ENCODE measurements at regions not wholly inside any gene's neighbourhood (a gene's known extent, or its start where the extent isn't known, plus 50 kb on each side); places are given as distances from the start of the nearest gene placed in this dataset.

DNA sequence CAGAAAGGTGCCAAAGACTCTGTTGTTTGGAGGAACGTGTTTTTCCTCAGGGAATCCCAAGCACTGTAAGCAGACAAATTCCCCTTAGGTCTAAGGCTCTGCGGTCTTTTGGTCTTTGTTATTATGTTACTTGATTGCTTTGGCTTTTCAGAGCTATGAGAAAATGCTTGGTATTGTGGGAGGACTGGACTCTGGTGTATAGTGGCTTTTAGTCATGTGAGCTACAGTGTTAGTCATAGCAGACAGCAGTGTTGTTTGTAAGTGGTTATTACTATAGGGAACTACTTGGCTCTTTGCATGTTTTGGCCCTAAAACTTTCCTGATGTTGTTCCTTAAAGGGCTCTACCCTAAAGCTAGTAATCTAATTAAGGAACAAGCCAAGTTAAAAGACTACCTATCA lies 956.2 kb upstream of the LRATD1 start:
- TF ChIP-seq, protein P1, sequence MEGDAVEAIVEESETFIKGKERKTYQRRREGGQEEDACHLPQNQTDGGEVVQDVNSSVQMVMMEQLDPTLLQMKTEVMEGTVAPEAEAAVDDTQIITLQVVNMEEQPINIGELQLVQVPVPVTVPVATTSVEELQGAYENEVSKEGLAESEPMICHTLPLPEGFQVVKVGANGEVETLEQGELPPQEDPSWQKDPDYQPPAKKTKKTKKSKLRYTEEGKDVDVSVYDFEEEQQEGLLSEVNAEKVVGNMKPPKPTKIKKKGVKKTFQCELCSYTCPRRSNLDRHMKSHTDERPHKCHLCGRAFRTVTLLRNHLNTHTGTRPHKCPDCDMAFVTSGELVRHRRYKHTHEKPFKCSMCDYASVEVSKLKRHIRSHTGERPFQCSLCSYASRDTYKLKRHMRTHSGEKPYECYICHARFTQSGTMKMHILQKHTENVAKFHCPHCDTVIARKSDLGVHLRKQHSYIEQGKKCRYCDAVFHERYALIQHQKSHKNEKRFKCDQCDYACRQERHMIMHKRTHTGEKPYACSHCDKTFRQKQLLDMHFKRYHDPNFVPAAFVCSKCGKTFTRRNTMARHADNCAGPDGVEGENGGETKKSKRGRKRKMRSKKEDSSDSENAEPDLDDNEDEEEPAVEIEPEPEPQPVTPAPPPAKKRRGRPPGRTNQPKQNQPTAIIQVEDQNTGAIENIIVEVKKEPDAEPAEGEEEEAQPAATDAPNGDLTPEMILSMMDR (IDR thresholded peaks at IDR 0.05; ENCODE audit: low read depth, low read length), result no peak
- H3K27ac ChIP-seq, result no peak overlapping the region
- no peaks in the 10 kb centered on the region for H3K27me3 ChIP-seq (ENCODE audit: insufficient read depth, low read depth, severe bottlenecking)
- H3K9me3 ChIP-seq (ENCODE audit: severe bottlenecking), result no peaks in the 10 kb centered on the region
- no peak for DNase-seq
- no peak overlapping the region for H3K4me3 ChIP-seq (ENCODE audit: low read depth, low read length)
- H3K36me3 ChIP-seq, result no peaks in the 10 kb centered on the region

DNA sequence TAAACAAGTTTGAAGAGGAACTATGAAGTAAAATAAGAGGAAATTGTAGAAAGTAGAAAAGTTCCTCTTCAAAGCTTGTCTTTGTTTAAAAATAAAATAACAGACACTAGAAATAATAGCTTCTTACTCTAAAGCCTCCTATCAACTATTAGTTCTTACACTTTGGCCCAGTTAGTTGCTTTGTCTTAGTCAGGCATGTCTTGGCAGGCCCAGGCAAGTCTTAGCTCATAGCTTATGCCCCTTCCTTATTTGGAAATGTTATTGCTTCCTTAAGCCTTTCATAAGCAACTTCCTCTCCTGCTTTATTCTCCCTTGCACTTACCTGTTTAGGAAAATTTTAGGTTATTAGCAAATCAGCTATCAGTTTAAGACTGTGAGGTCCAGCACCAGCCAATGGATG lies 950.6 kb upstream of the LRATD1 start:
- Histone ChIP-seq H3K27ac (no peak overlapping the region), H3K27me3 (ENCODE audit: insufficient read depth, low read depth, severe bottlenecking) (no peaks in the 10 kb centered on the region), H3K9me3 (ENCODE audit: severe bottlenecking) (peaks cover 6% of the 10 kb centered on the region), H3K36me3 (no peaks in the 10 kb centered on the region), H3K4me3 (ENCODE audit: low read depth, low read length) (no peak overlapping the region)
- TF ChIP-seq, protein P1 (IDR thresholded peaks at IDR 0.05; ENCODE audit: low read depth, low read length), result no peak
- peak; percentile 13 for DNase-seq

DNA sequence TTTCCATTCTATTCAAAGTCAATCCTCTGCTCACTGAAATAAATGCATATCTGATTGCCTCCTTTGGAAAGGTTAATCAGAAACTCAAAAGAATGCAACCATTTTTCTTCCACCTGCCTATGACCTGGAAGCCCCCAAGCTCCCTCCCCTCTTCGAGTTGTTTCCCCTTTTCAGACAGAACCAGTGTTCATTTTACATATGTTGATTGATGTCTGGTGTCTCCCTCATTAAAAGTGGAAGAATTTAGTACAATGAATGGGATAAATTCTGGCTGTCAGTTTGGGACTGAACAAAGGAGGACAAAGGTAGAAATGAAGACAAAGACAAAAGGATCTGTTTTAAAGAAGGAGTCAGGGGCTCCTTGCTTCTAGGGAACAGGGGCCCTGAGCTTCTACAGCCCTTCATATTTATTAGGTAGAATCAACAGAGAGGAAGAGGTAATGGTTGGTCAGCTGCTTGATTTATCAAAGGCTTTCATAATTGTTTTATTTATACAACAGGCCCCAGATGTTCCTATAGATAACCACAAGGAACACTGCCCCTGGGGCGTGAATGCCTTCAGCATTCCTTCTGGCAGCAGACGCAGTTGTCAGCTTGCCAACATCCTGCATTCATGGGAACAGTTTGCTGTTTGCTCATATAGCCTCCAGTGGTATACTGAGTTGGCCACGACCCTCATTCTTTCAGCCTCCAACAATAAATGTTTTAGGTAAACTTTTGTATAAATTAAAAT lies 949.8 kb upstream of the LRATD1 start:
- Histone ChIP-seq H3K36me3 (no peaks in the 10 kb centered on the region), H3K27ac (no peak overlapping the region), H3K4me3 (ENCODE audit: low read depth, low read length) (no peak overlapping the region), H3K9me3 (ENCODE audit: severe bottlenecking) (peaks cover 6% of the 10 kb centered on the region), H3K27me3 (ENCODE audit: insufficient read depth, low read depth, severe bottlenecking) (no peaks in the 10 kb centered on the region)
- TF ChIP-seq, protein P1 (IDR thresholded peaks at IDR 0.05; ENCODE audit: low read depth, low read length), result no peak
- DNase-seq, result no peak

DNA sequence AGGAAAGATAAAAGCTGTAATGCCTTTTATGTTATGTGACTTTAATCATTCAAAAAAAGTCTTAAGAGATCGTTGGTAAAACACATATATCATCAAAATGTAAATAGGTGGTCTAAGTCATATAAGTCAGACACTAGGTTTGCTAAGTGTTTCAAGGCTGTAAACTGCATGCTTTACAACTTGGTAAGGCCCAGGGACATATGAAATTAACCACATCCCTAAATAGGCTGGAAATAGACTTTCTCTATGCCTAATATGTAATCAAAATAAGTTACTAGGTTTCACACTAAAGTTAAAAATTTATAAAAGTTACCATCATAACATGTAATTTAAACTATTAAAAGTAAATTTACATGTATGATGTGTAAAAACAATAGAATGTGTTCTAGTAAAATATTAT lies 946.3 kb upstream of the LRATD1 start:
- no peaks in the 10 kb centered on the region for H3K36me3 ChIP-seq
- TF ChIP-seq, protein P1 (IDR thresholded peaks at IDR 0.05; ENCODE audit: low read depth, low read length), result no peak
- H3K27ac ChIP-seq, result no peak overlapping the region
- no peak overlapping the region for H3K4me3 ChIP-seq (ENCODE audit: low read depth, low read length)
- H3K27me3 ChIP-seq (ENCODE audit: insufficient read depth, low read depth, severe bottlenecking), result no peaks in the 10 kb centered on the region
- no peak for DNase-seq
- H3K9me3 ChIP-seq (ENCODE audit: severe bottlenecking), result peaks cover 8% of the 10 kb centered on the region

DNA sequence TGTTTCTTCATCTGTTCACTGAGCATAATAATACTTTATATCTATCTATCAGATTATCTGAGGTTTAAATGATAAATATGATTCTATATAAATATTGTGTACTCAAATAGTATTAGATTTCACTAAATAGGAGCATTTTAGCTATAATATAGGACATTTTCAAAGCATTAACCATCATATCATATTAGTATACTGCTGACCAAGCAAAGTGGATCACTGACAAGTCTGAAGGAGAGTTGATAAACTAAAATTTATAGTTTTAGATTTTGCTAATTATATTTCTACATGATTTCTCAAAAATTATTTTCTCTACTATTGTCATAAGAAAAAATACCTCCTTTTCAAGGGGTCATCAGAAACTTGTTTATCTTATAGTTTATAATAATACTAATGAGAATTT lies 937.8 kb upstream of the LRATD1 start:
- Histone ChIP-seq H3K9me3 (ENCODE audit: severe bottlenecking) (no peaks in the 10 kb centered on the region), H3K27me3 (ENCODE audit: insufficient read depth, low read depth, severe bottlenecking) (no peaks in the 10 kb centered on the region), H3K4me3 (ENCODE audit: low read depth, low read length) (no peak overlapping the region), H3K27ac (no peak overlapping the region), H3K36me3 (no peaks in the 10 kb centered on the region)
- TF ChIP-seq, protein P1 (IDR thresholded peaks at IDR 0.05; ENCODE audit: low read depth, low read length), result no peak
- DNase-seq, result no peak

DNA sequence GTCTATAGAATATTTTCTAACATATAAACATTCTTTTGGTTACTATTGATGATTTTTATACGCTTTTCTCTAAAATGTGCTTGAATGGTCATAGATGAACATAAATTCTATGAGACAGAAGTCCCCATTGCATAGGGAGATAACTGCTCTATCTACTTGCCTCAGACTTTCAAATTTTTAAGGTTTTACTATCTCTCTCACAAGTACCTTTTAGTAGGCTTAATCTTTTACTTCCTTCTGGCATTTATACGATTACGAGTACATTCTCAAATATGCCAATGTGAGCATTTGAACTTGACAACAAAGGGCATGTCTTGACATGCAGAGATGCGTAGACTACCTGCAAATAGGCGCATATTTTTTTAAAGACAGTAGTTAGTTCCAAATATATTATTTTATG lies 935.9 kb upstream of the LRATD1 start:
- Histone ChIP-seq H3K9me3 (ENCODE audit: severe bottlenecking) (no peaks in the 10 kb centered on the region), H3K27me3 (ENCODE audit: insufficient read depth, low read depth, severe bottlenecking) (no peaks in the 10 kb centered on the region), H3K4me3 (ENCODE audit: low read depth, low read length) (no peak overlapping the region), H3K36me3 (no peaks in the 10 kb centered on the region), H3K27ac (no peak overlapping the region)
- DNase-seq, result no peak
- TF ChIP-seq, protein P1 (IDR thresholded peaks at IDR 0.05; ENCODE audit: low read depth, low read length), result no peak
